Vagina (tissue), 2 donors: ENCODE measurements at regions not wholly inside any gene's neighbourhood (a gene's known extent, or its start where the extent isn't known, plus 50 kb on each side); places are given as distances from the start of the nearest gene placed in this dataset.

Experiments used
- POLR2A ChIP-seq, 2 donors: fragments of 450-650 bp; IDR thresholded peaks; one replicate each; pipeline ENCODE4 v1.6.1; 2017; ENCODE audit warnings: antibody characterized with exemption in 2 of 2, mild to moderate bottlenecking in 2 of 2, moderate library complexity in 2 of 2
- POLR2AphosphoS5 ChIP-seq, 2 donors: sonication (generic); formaldehyde crosslinking; IDR thresholded peaks; one replicate each; pipeline ENCODE4 v1.9.0; 2017; ENCODE audit warnings: antibody characterized with exemption in 2 of 2, mild to moderate bottlenecking in 2 of 2, low read depth in 1 of 2; ENCODE audit not compliant: insufficient read depth in 1 of 2
- TF ChIP-seq, protein P1 (sequence below), 3 experiments: fragments of 450-650 bp in 2 of 3; fragments of 200-600 bp in 1 of 3; sonication (generic) in 1 of 3; IDR thresholded peaks; one replicate each; pipeline ENCODE4 v1.5.1; 2017 to 2019; ENCODE audit warnings: antibody characterized with exemption in 3 of 3, mild to moderate bottlenecking in 2 of 3, moderate library complexity in 2 of 3

DNA sequence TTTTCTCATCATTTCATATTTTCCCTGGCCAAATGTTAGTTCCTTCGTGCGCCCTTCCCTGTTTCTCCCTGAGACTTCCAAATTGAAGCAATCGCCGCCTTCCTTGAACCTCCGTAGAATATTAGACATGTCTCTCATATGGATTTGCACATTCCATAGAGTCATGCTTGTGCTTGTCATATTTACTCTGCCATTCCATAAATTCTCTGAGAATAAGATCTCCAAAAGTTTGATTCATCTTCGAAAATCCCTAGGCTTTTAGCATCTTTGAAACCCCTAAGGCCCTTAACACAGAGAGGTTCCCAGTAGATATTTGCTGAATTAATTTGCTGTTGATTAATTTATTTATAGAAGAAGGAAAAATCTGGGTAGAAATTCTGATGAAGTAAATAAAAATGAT lies 202.2 kb upstream of the PIK3C3 start:
- TF ChIP-seq, protein P1, sequence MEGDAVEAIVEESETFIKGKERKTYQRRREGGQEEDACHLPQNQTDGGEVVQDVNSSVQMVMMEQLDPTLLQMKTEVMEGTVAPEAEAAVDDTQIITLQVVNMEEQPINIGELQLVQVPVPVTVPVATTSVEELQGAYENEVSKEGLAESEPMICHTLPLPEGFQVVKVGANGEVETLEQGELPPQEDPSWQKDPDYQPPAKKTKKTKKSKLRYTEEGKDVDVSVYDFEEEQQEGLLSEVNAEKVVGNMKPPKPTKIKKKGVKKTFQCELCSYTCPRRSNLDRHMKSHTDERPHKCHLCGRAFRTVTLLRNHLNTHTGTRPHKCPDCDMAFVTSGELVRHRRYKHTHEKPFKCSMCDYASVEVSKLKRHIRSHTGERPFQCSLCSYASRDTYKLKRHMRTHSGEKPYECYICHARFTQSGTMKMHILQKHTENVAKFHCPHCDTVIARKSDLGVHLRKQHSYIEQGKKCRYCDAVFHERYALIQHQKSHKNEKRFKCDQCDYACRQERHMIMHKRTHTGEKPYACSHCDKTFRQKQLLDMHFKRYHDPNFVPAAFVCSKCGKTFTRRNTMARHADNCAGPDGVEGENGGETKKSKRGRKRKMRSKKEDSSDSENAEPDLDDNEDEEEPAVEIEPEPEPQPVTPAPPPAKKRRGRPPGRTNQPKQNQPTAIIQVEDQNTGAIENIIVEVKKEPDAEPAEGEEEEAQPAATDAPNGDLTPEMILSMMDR (IDR thresholded peaks at IDR 0.05), result no peak
- TF ChIP-seq POLR2A (IDR thresholded peaks at IDR 0.05) (no peak), POLR2AphosphoS5 (IDR thresholded peaks at IDR 0.05; ENCODE audit: insufficient read depth in 1 of 2, low read depth in 1 of 2) (no peak)
